ENCODE measurements at regions not wholly inside any gene's neighbourhood (a gene's known extent, or its start where the extent isn't known, plus 50 kb on each side); places are given as distances from the start of the nearest gene placed in this dataset.

DNA sequence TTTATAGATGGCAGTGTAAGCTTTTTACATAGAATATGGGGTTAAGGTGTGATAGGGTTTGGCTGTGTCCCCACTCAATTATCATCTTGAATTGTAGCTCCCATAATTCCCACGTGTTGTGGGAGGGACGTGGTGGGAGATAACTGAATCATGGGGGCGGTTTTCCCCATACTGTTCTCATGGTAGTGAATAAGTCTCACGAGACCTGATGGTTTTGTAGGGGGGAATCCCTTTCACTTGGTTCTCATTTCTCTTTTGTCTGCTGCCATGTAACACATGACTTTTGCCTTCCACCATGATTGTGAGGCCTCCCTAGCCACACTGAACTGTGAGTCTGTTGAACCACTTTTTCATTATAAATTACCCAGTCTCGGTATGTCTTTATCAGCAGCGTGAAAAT, 290.3 kb upstream of the B3GALT2 start:
- BruUV-seq (replicated peaks) = no TSS peak
- Histone ChIP-seq H3K79me2 (ENCODE audit: control insufficient read depth, insufficient read depth, low read length) (no peaks in the 10 kb centered on the region), H3K4me2 (ENCODE audit: insufficient read depth, low read length) (no peak overlapping the region), H3K27ac (ENCODE audit: extremely low read depth, low read depth, low read length) (no peak overlapping the region), H4K20me1 (replicated peaks; ENCODE audit: control insufficient read depth, insufficient read depth, low read length) (no peaks in the 10 kb centered on the region), H2AFZ (ENCODE audit: low read depth, low read length) (no peak overlapping the region), H3K36me3 (ENCODE audit: control insufficient read depth, insufficient read depth, low read length) (no peaks in the 10 kb centered on the region), H3K4me3 (no peak overlapping the region), H3K27me3 (ENCODE audit: control insufficient read depth in 2 of 2, insufficient read depth in 2 of 2, low read length in 2 of 2) (no peaks in the 10 kb centered on the region), H3K4me1 (replicated peaks in 1 of 2; ENCODE audit: control insufficient read depth in 2 of 2, insufficient read depth in 2 of 2, low read length in 2 of 2) (no peaks in the 10 kb centered on the region), H3K9ac (ENCODE audit: insufficient read depth in 1 of 2, low read depth in 2 of 2, low read length in 2 of 2) (no peak overlapping the region), H3K9me3 (replicated peaks; ENCODE audit: control insufficient read depth, insufficient read depth, low read depth, low read length) (no peaks in the 10 kb centered on the region; the same call in none of the 2 replicates), H3K9me1 (ENCODE audit: control insufficient read depth, insufficient read depth, low read length) (no peaks in the 10 kb centered on the region)
- CTCF ChIA-PET (ENCODE audit: low intra/inter-chr PET ratio) = no interaction called here
- intact Hi-C loops (cut with micrococcal nuclease) = no loop called here
- POLR2A ChIA-PET = no interaction called here
- in situ Hi-C loops (cut with MboI) = no loop called here
- TF ChIP-seq, protein P1, sequence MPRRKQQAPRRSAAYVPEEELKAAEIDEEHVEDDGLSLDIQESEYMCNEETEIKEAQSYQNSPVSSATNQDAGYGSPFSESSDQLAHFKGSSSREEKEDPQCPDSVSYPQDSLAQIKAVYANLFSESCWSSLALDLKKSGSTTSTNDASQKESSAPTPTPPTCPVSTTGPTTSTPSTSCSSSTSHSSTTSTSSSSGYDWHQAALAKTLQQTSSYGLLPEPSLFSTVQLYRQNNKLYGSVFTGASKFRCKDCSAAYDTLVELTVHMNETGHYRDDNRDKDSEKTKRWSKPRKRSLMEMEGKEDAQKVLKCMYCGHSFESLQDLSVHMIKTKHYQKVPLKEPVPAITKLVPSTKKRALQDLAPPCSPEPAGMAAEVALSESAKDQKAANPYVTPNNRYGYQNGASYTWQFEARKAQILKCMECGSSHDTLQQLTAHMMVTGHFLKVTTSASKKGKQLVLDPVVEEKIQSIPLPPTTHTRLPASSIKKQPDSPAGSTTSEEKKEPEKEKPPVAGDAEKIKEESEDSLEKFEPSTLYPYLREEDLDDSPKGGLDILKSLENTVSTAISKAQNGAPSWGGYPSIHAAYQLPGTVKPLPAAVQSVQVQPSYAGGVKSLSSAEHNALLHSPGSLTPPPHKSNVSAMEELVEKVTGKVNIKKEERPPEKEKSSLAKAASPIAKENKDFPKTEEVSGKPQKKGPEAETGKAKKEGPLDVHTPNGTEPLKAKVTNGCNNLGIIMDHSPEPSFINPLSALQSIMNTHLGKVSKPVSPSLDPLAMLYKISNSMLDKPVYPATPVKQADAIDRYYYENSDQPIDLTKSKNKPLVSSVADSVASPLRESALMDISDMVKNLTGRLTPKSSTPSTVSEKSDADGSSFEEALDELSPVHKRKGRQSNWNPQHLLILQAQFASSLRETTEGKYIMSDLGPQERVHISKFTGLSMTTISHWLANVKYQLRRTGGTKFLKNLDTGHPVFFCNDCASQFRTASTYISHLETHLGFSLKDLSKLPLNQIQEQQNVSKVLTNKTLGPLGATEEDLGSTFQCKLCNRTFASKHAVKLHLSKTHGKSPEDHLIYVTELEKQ (CRISPR knock-in tag; IDR thresholded peaks at IDR 0.05) = no peak
- 2% methylated on average over 6 of the region's 6 CpGs for WGBS (ENCODE audit: insufficient coverage, low coverage, missing lambda C conversion rate)
- no peak for ATAC-seq
- no peak for DNase-seq (ENCODE audit: extremely low read depth in 1 of 4, low spot score in 3 of 4)
- no peak for FAIRE-seq

DNA sequence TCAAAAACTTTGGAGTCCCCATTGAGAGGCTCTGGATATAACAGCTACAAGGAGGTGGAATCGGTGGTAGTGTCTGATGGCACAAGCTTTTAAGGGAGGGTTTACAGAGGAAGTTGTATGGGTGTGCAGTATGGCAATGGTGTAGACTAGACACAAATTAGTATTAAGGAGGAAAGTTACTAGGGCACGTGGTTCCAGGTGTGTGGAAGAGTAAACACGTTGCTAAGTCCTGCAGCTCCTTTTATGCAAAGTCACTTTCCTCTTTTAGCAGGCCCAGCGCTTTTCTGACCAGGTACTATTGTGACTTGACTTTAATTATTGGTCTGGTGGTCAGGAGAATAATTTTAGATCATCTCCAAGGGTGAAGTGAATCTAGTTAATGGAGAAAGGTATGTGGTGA, 287.5 kb upstream of the B3GALT2 start:
- Histone ChIP-seq H3K9me3 (replicated peaks; ENCODE audit: control insufficient read depth, insufficient read depth, low read depth, low read length) (no peaks in the 10 kb centered on the region; the same call in 1 of the 2 replicates), H3K27me3 (ENCODE audit: control insufficient read depth in 2 of 2, insufficient read depth in 2 of 2, low read length in 2 of 2) (no peaks in the 10 kb centered on the region), H3K27ac (ENCODE audit: extremely low read depth, low read depth, low read length) (no peak overlapping the region), H4K20me1 (replicated peaks; ENCODE audit: control insufficient read depth, insufficient read depth, low read length) (no peaks in the 10 kb centered on the region), H3K4me3 (no peak overlapping the region), H3K79me2 (ENCODE audit: control insufficient read depth, insufficient read depth, low read length) (no peaks in the 10 kb centered on the region), H3K4me2 (ENCODE audit: insufficient read depth, low read length) (no peak overlapping the region), H3K9me1 (ENCODE audit: control insufficient read depth, insufficient read depth, low read length) (no peaks in the 10 kb centered on the region), H3K36me3 (ENCODE audit: control insufficient read depth, insufficient read depth, low read length) (no peaks in the 10 kb centered on the region), H2AFZ (ENCODE audit: low read depth, low read length) (no peak overlapping the region), H3K9ac (ENCODE audit: insufficient read depth in 1 of 2, low read depth in 2 of 2, low read length in 2 of 2) (no peak overlapping the region), H3K4me1 (replicated peaks in 1 of 2; ENCODE audit: control insufficient read depth in 2 of 2, insufficient read depth in 2 of 2, low read length in 2 of 2) (no peaks in the 10 kb centered on the region)
- intact Hi-C loops (cut with micrococcal nuclease) (no loop called here), in situ Hi-C loops (cut with MboI) (no loop called here)
- no TSS peak for BruUV-seq (replicated peaks)
- ChIA-PET CTCF (ENCODE audit: low intra/inter-chr PET ratio) (no interaction called here), POLR2A (no interaction called here)
- WGBS (ENCODE audit: insufficient coverage, low coverage, missing lambda C conversion rate) = 0% methylated on average over 4 of the region's 4 CpGs
- DNase-seq (ENCODE audit: extremely low read depth in 1 of 4, low spot score in 3 of 4) (no peak), FAIRE-seq (no peak), ATAC-seq (no peak)
- TF ChIP-seq ZKSCAN1 (IDR thresholded peaks at IDR 0.05; ENCODE audit: low read depth, low read length) = no peak
- no peak for TF ChIP-seq YBX1 (IDR thresholded peaks at IDR 0.05)
- TF ChIP-seq POLR3G (IDR thresholded peaks at IDR 0.05; ENCODE audit: extremely low read depth, insufficient read length, insufficient replicate concordance) = no peak
- no peak for TF ChIP-seq BRCA1 (IDR thresholded peaks at IDR 0.05)
- TF ChIP-seq BRCA1 (CRISPR knock-in tag; IDR thresholded peaks at IDR 0.05) = no peak
- no peak for TF ChIP-seq GABPA (tag; conservative IDR thresholded peaks at IDR 0.05; ENCODE audit: low read depth)
- TF ChIP-seq ZBTB17 (CRISPR knock-in tag; IDR thresholded peaks at IDR 0.05) = no peak
- TF ChIP-seq, protein P2, sequence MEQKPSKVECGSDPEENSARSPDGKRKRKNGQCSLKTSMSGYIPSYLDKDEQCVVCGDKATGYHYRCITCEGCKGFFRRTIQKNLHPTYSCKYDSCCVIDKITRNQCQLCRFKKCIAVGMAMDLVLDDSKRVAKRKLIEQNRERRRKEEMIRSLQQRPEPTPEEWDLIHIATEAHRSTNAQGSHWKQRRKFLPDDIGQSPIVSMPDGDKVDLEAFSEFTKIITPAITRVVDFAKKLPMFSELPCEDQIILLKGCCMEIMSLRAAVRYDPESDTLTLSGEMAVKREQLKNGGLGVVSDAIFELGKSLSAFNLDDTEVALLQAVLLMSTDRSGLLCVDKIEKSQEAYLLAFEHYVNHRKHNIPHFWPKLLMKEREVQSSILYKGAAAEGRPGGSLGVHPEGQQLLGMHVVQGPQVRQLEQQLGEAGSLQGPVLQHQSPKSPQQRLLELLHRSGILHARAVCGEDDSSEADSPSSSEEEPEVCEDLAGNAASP (IDR thresholded peaks at IDR 0.05) = no peak
- no peak for TF ChIP-seq PTBP1 (IDR thresholded peaks at IDR 0.05; ENCODE audit: low read depth, low read length)
- no peak for TF ChIP-seq ZNF79 (CRISPR knock-in tag; IDR thresholded peaks at IDR 0.05; ENCODE audit: low read depth)
- TF ChIP-seq TBL1XR1 (IDR thresholded peaks at IDR 0.05; ENCODE audit: low read length in 2 of 2) = no peak
- TF ChIP-seq IRF2 (CRISPR knock-in tag; IDR thresholded peaks at IDR 0.05) = no peak
- TF ChIP-seq SRSF1 (IDR thresholded peaks at IDR 0.05; ENCODE audit: low read depth, low read length) = no peak
- no peak for TF ChIP-seq FOXA1 (IDR thresholded peaks at IDR 0.05; ENCODE audit: borderline replicate concordance)

Data from K562 (cell line).